Neural crest cell (in vitro differentiated cells): ENCODE measurements at regions not wholly inside any gene's neighbourhood (a gene's known extent, or its start where the extent isn't known, plus 50 kb on each side); places are given as distances from the start of the nearest gene placed in this dataset.

Experiments
- DNase-seq: peaks from one replicate; pipeline ENCODE4 v3.0.0; 2021; ENCODE audit warnings: low read depth, mixed read lengths, low spot score
- H3K27ac Mint-ChIP-seq: one replicate; pipeline ENCODE4 v1.8.0; 2021; ENCODE audit warnings: mild to moderate bottlenecking, mixed read lengths; ENCODE audit not compliant: unreplicated experiment
- H3K27me3 Mint-ChIP-seq: 2 replicates; pipeline ENCODE4 v1.8.0; 2021; ENCODE audit warnings: low read depth, mild to moderate bottlenecking, mixed read lengths
- H3K36me3 Mint-ChIP-seq: 2 replicates; pipeline ENCODE4 v1.8.0; 2021; ENCODE audit warnings: low read depth, mild to moderate bottlenecking, mixed read lengths
- H3K4me1 Mint-ChIP-seq: 2 replicates; pipeline ENCODE4 v1.8.0; 2021; ENCODE audit warnings: mixed read lengths
- H3K4me3 Mint-ChIP-seq: one replicate; pipeline ENCODE4 v1.8.0; 2021; ENCODE audit warnings: mild to moderate bottlenecking, mixed read lengths
- H3K9me3 Mint-ChIP-seq: 2 replicates; pipeline ENCODE4 v1.8.0; 2021; ENCODE audit warnings: mixed read lengths
- TF ChIP-seq, protein P1 (sequence below): fragments of 200-600 bp; sonication (generic); conservative IDR thresholded peaks from 2 replicates; pipeline ENCODE4 v1.5.0; 2021; ENCODE audit warnings: antibody characterized with exemption, mild to moderate bottlenecking

DNA sequence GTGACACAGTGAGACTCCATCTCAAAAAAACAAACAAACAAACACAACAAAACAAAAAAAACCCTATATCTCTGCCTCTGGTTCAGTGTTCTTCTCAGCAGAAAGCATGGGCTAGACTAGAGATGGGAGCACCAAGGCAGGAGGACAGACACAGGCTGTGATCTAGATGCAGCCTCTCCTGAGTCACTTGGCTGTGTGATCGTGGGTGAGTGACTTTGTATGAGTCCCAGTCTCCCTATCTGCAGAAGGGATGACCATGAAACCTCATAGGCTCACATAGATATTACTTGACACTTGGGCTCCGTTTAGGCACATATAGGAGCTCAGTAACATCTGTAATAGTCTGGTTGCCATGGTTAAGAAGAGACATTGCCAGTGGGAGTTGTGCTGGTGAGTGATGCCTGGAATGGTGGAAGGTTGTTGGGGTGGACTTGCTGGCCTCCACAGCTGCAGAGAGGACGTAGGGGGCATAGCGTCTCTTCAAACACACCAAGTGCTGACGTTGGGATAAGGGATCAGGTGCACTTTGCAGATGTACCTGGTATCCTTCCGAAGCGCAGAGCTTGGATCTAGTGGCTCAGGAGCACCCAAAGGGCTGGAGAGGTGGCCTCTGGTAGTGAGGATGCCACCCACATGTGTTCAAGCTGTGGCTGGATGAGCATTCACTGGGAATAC, 318.9 kb upstream of the HS6ST1 start:
- TF ChIP-seq, protein P1, sequence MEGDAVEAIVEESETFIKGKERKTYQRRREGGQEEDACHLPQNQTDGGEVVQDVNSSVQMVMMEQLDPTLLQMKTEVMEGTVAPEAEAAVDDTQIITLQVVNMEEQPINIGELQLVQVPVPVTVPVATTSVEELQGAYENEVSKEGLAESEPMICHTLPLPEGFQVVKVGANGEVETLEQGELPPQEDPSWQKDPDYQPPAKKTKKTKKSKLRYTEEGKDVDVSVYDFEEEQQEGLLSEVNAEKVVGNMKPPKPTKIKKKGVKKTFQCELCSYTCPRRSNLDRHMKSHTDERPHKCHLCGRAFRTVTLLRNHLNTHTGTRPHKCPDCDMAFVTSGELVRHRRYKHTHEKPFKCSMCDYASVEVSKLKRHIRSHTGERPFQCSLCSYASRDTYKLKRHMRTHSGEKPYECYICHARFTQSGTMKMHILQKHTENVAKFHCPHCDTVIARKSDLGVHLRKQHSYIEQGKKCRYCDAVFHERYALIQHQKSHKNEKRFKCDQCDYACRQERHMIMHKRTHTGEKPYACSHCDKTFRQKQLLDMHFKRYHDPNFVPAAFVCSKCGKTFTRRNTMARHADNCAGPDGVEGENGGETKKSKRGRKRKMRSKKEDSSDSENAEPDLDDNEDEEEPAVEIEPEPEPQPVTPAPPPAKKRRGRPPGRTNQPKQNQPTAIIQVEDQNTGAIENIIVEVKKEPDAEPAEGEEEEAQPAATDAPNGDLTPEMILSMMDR = no peak
- Mint-ChIP-seq H3K4me3 (no peak overlapping the region), H3K36me3 (no peaks in the 10 kb centered on the region), H3K27me3 (no peaks in the 10 kb centered on the region), H3K9me3 (no peaks in the 10 kb centered on the region), H3K27ac (peak overlapping the region; percentile 93), H3K4me1 (peaks cover 53% of the 10 kb centered on the region)
- DNase-seq = no peak

DNA sequence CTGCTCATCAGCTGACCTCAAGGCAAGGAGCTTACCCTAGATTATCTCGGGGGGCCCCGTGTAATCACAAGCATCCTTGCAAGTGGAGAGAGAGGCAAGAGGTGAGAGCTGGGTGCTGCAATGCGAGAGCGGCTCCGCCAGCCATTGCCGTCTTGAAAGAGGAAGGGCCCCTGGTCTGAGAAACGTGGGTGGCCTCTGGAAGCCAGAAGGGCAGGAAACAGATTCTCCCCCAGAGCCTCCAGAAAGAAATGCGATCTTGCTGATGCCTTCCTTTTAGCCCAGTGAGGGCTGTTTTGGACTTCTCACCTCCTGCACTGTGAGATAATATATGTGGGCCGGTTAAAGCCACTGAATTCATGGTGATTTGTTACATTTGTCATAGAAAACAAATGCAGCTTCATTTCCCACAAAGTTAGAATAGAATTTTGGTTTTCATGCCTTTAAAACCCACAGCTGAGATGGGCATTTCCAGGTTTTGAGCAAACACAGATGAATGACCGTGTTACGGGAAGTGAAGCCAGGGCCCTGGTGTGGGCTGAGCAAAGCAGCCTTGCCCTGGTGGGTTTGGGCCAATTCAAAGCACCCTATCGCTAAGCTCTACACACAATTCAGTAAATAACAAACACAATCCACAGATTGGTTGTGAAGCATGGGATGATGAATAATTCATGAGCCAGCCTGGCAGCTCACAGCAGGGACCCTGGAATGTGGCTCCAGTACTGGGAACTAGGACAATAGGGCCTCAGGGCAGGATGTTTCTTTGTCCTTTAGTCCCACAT, 319.9 kb upstream of the HS6ST1 start:
- H3K27me3 Mint-ChIP-seq = no peaks in the 10 kb centered on the region
- H3K36me3 Mint-ChIP-seq = no peaks in the 10 kb centered on the region
- DNase-seq = peak; percentile 62
- H3K4me3 Mint-ChIP-seq = peak overlapping the region; percentile 65
- peaks cover 53% of the 10 kb centered on the region for H3K4me1 Mint-ChIP-seq
- TF ChIP-seq, protein P1 = no peak
- peak overlapping the region; percentile 98 for H3K27ac Mint-ChIP-seq
- no peaks in the 10 kb centered on the region for H3K9me3 Mint-ChIP-seq

DNA sequence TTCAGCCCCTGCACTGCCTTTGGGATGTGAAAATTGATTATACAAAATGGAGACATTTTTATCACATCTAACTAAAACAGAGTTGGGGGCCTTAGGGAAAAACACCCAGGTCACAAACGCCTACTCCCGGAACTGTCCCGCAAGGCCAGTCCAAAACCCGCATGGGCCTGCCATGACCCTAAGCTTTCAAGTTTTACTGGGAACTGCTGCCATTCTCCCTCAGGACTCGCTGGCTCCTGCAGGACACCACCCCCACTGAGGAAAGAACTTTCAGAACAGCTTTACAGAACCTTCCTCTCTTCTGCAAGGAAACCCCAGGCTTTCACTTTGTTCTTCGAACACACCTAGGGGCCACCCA, 320.4 kb upstream of the HS6ST1 start:
- H3K36me3 Mint-ChIP-seq = no peaks in the 10 kb centered on the region
- peaks cover 57% of the 10 kb centered on the region for H3K4me1 Mint-ChIP-seq
- no peaks in the 10 kb centered on the region for H3K9me3 Mint-ChIP-seq
- H3K4me3 Mint-ChIP-seq = peak overlapping the region; percentile 65
- TF ChIP-seq, protein P1 = no peak
- no peaks in the 10 kb centered on the region for H3K27me3 Mint-ChIP-seq
- peak overlapping the region; percentile 98 for H3K27ac Mint-ChIP-seq
- no peak for DNase-seq

GRCh38 chr2:128639693-128640092, 321.0 kb upstream of the HS6ST1 start:
- peaks cover 63% of the 10 kb centered on the region for H3K4me1 Mint-ChIP-seq
- no peaks in the 10 kb centered on the region for H3K27me3 Mint-ChIP-seq
- H3K36me3 Mint-ChIP-seq = no peaks in the 10 kb centered on the region
- TF ChIP-seq, protein P1 = no peak
- H3K4me3 Mint-ChIP-seq = no peak overlapping the region
- DNase-seq = no peak
- H3K27ac Mint-ChIP-seq = peak overlapping the region; percentile 98
- no peaks in the 10 kb centered on the region for H3K9me3 Mint-ChIP-seq

DNA sequence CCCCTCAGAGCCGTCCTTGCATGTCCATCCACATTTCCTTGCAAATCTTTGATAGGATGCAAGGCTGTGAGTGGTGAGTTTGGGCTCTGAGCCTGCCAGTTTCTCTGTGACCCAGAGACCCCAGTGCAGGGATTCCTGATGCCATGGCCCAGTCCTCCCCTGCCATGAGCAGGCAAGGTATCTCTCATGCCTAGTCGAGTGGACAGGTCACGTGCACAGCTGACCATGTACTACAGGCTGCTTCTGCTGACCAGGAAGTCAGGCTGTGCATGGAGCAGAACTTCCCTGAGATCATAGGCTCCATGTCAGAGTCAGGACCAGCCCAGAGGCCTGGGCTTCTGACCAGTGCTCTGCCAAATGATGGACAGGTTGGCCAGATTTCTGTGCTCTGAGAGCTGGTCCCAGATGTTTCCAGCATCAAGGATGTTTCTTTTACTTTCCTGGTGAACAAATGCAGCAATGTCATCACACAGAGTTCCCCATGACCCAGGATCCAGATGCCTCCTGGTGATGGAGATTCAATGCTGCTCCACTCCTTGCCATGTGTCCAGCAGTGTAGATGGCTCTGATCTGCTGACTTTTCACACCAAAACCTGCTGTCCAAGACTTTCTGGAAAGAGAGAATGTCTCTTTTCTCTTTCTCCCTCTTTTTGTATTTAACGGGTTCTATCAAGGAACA, 321.6 kb upstream of the HS6ST1 start:
- H3K9me3 Mint-ChIP-seq = no peaks in the 10 kb centered on the region
- H3K4me1 Mint-ChIP-seq = peaks cover 69% of the 10 kb centered on the region
- no peaks in the 10 kb centered on the region for H3K36me3 Mint-ChIP-seq
- no peaks in the 10 kb centered on the region for H3K27me3 Mint-ChIP-seq
- no peak for DNase-seq
- H3K27ac Mint-ChIP-seq = no peak overlapping the region
- no peak overlapping the region for H3K4me3 Mint-ChIP-seq
- TF ChIP-seq, protein P1 = no peak
